T-cell (primary cell): ENCODE measurements at regions not wholly inside any gene's neighbourhood (a gene's known extent, or its start where the extent isn't known, plus 50 kb on each side); places are given as distances from the start of the nearest gene placed in this dataset.

Experiments used
- ATAC-seq, 4 experiments: fragments of 200-7000 bp in 3 of 4; fragments of 150-1000 bp in 1 of 4; cut with Tn5 transposase; replicated peaks in 1 of 4; 1 replicate in 3 of 4; 2 replicates in 1 of 4; pipeline ENCODE4 v1.10.0; 2021; ENCODE audit warnings: moderate library complexity in 3 of 4, mild to moderate bottlenecking in 2 of 4, moderate number of reproducible peaks in 1 of 4
- CTCF ChIA-PET, 2 donors: fragments of 300-600 bp; sonication (Branson Sonifier 250); formaldehyde crosslinking; loops; one replicate each; lab custom pipeline; 2022; ENCODE audit warnings: antibody characterized with exemption in 2 of 2; lab: Charles Lee
- POLR2A ChIA-PET, 2 donors: fragments of 300-600 bp; sonication (Branson Sonifier 250); formaldehyde crosslinking; loops; one replicate each; lab custom pipeline; 2022; ENCODE audit warnings: antibody characterized with exemption in 2 of 2; lab: Charles Lee
- DNase-seq, 35 experiments: peaks; one replicate each; pipeline versions ENCODE4 v3.0.0 to v3.0.0-alpha.2; 2013 to 2023
- H3K27ac ChIP-seq: one replicate; pipeline ENCODE4 v1.5.1; 2013; ENCODE audit warnings: low read length
- H3K27me3 ChIP-seq, 2 experiments: replicated peaks in 1 of 2; 1 replicate in 1 of 2; 2 replicates in 1 of 2; pipeline versions ENCODE4 v1.6.1 to v1.7.0; 2013; ENCODE audit warnings: low read length in 1 of 2, mixed read lengths in 1 of 2; ENCODE audit not compliant: control insufficient read depth in 2 of 2, insufficient read depth in 2 of 2; ENCODE audit errors: extremely low read depth in 1 of 2
- H3K36me3 ChIP-seq, 2 donors: 1 replicate in 1 of 2; 2 replicates in 1 of 2; pipeline versions ENCODE4 v1.6.1 to v1.7.0; 2013; ENCODE audit warnings: low read length in 1 of 2; ENCODE audit not compliant: control insufficient read depth in 2 of 2, insufficient read depth in 1 of 2; ENCODE audit errors: extremely low read depth in 1 of 2
- H3K4me1 ChIP-seq, 2 experiments: 1 replicate in 1 of 2; 2 replicates in 1 of 2; pipeline versions ENCODE4 v1.6.1 to v1.7.0; 2013; ENCODE audit warnings: low read length in 2 of 2, mixed read lengths in 1 of 2; ENCODE audit not compliant: insufficient read depth in 2 of 2, control insufficient read depth in 1 of 2; ENCODE audit errors: extremely low read depth in 1 of 2
- H3K4me3 ChIP-seq, 2 donors: 1 replicate in 1 of 2; 2 replicates in 1 of 2; pipeline versions ENCODE4 v1.5.1 to v1.7.0; 2013; ENCODE audit warnings: mild to moderate bottlenecking in 2 of 2, low read length in 1 of 2, moderate library complexity in 1 of 2; ENCODE audit not compliant: control insufficient read depth in 1 of 2; ENCODE audit errors: extremely low read depth in 1 of 2
- H3K9me3 ChIP-seq: 2 replicates; pipeline ENCODE4 v1.7.0; 2013
- H3K27ac Mint-ChIP-seq, 2 donors: one replicate each; pipeline ENCODE4 v1.8.0; 2020 to 2021; ENCODE audit warnings: mild to moderate bottlenecking in 2 of 2, mixed read lengths in 2 of 2
- H3K27me3 Mint-ChIP-seq, 2 donors: one replicate each; pipeline ENCODE4 v1.8.0; 2021 to 2022; ENCODE audit warnings: mixed read lengths in 2 of 2
- H3K36me3 Mint-ChIP-seq: one replicate; pipeline ENCODE4 v1.8.0; 2021; ENCODE audit warnings: mixed read lengths
- H3K4me1 Mint-ChIP-seq, 3 donors: one replicate each; pipeline ENCODE4 v1.8.0; 2020 to 2022; ENCODE audit warnings: mixed read lengths in 3 of 3, mild to moderate bottlenecking in 1 of 3
- H3K4me3 Mint-ChIP-seq, 3 donors: one replicate each; pipeline ENCODE4 v1.8.0; 2020 to 2022; ENCODE audit warnings: mild to moderate bottlenecking in 3 of 3, mixed read lengths in 3 of 3, moderate library complexity in 3 of 3
- H3K9me3 Mint-ChIP-seq, 3 donors: one replicate each; pipeline ENCODE4 v1.8.0; 2020 to 2022; ENCODE audit warnings: mixed read lengths in 3 of 3
- WGBS: methylation state at CpG from one replicate; pipeline ENCODE4 v1.1.5; 2013; ENCODE audit warnings: missing lambda C conversion rate; ENCODE audit not compliant: insufficient coverage; 5-methylcytosine and 5-hydroxymethylcytosine counted together

DNA sequence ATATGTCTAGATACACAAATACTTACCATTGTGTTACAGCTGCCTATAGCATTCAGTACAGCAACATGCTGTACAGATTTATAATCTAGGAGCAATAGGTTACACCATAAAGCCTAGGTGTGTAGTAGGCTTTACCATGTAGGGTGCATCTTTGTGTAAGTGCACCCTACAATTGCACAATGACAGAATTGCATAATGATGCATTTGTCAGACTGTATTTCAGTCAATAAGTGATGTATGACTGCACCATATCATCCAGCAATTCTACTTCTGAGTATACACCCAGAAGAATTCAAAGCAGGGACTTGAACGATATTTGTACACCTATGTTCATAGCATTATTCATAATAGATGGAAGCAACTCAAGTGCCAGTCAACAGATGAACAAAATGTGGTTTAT is 100.4 kb upstream of the SLC44A1 start:
- no peaks in the 10 kb centered on the region for H3K9me3 ChIP-seq
- Mint-ChIP-seq H3K27ac (no peak overlapping the region), H3K36me3 (no peaks in the 10 kb centered on the region), H3K27me3 (peaks cover 3 to 4% of the 10 kb centered on the region in 2 donors), H3K4me3 (no peak overlapping the region), H3K9me3 (no peaks in the 10 kb centered on the region), H3K4me1 (peaks cover 18 to 35% (median 21%) of the 10 kb centered on the region in 3 donors)
- peaks cover 0 to 4% of the 10 kb centered on the region in 2 experiments for H3K4me1 ChIP-seq
- H3K4me3 ChIP-seq: no peak overlapping the region
- ChIA-PET POLR2A (no interaction called here), CTCF (no interaction called here)
- no peak overlapping the region for H3K27ac ChIP-seq
- no peak for DNase-seq
- no peaks in the 10 kb centered on the region for H3K36me3 ChIP-seq
- H3K27me3 ChIP-seq: peaks cover 0 to 4% of the 10 kb centered on the region in 2 experiments
- no CpG with 5 or more reads among the region's 1 CpG for WGBS
- no peak for ATAC-seq

DNA sequence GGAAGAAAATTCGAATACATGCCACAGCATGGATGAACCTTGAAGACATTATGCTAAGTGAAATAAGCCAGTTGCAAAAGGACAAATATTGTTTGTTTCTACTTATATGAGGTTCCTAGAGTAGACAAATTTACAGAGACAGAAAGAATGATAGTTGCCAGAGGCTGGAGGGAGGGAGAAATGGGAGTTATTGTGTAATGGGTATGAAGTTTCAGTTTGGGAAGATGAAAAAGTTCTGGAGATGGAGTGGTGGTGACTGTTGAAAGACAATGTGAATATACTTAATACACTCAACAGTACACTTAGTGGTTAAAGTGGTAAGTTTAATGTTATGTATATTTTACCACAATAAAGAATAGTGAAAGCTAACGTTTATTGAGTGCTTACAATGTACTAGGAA is 99.6 kb upstream of the SLC44A1 start:
- Mint-ChIP-seq H3K36me3 (no peaks in the 10 kb centered on the region), H3K27ac (no peak overlapping the region), H3K9me3 (no peaks in the 10 kb centered on the region), H3K4me1 (peaks cover 15 to 35% (median 17%) of the 10 kb centered on the region in 3 donors), H3K4me3 (no peak overlapping the region), H3K27me3 (peaks cover 3 to 4% of the 10 kb centered on the region in 2 donors)
- ATAC-seq: no peak
- H3K36me3 ChIP-seq: no peaks in the 10 kb centered on the region
- H3K9me3 ChIP-seq: no peaks in the 10 kb centered on the region
- DNase-seq: no peak
- H3K4me3 ChIP-seq: no peak overlapping the region
- WGBS: 67% methylated on average over 1 of the region's 2 CpGs
- peaks cover 0 to 4% of the 10 kb centered on the region in 2 experiments for H3K27me3 ChIP-seq
- ChIA-PET CTCF (interaction anchor here in 1 of 2 donors (1.2 kb wide), 1 partner anchor 283 kb away, joined by 4 read pairs; no protein-coding TSS in a partner anchor), POLR2A (no interaction called here)
- no peak overlapping the region for H3K27ac ChIP-seq
- H3K4me1 ChIP-seq: peaks cover 0 to 4% of the 10 kb centered on the region in 2 experiments

DNA sequence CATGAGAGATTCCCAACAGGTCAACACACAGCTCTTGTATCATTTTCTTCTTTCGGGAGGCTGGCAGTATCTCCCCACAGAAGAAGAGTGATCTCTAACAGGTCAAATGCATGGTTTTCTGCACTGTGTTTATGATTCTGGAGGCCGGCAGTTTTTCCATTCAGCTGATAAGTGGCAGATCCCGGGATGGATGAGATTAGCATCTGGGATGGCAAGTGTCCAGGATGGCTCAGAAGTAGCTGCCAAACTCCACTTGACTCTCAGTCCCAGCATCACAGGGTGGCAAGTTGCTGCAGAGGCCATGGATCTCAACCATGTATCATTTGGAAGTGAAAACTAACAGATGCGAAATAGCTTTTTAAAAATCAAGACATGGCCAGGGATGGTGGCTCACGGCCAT is 97.8 kb upstream of the SLC44A1 start:
- POLR2A ChIA-PET: no interaction called here
- H3K9me3 Mint-ChIP-seq: no peaks in the 10 kb centered on the region
- peaks cover 2 to 3% of the 10 kb centered on the region in 2 donors for H3K27me3 Mint-ChIP-seq
- H3K36me3 Mint-ChIP-seq: no peaks in the 10 kb centered on the region
- DNase-seq (no peak), ATAC-seq (no peak)
- H3K4me1 Mint-ChIP-seq: peaks cover 16 to 35% (median 26%) of the 10 kb centered on the region in 3 donors
- Histone ChIP-seq H3K4me3 (no peak overlapping the region), H3K27me3 (peaks cover 0 to 4% of the 10 kb centered on the region in 2 experiments), H3K36me3 (no peaks in the 10 kb centered on the region), H3K27ac (no peak overlapping the region), H3K4me1 (no peaks in the 10 kb centered on the region), H3K9me3 (no peaks in the 10 kb centered on the region)
- CTCF ChIA-PET: interaction anchor here (0.5 to 1.0 kb wide), 3 partner anchors 10 to 15 kb away, joined by 3 to 6 read pairs (median 3); no protein-coding TSS in a partner anchor
- 87% methylated on average over 4 of the region's 5 CpGs for WGBS
- no peak overlapping the region for H3K27ac Mint-ChIP-seq
- no peak overlapping the region for H3K4me3 Mint-ChIP-seq

DNA sequence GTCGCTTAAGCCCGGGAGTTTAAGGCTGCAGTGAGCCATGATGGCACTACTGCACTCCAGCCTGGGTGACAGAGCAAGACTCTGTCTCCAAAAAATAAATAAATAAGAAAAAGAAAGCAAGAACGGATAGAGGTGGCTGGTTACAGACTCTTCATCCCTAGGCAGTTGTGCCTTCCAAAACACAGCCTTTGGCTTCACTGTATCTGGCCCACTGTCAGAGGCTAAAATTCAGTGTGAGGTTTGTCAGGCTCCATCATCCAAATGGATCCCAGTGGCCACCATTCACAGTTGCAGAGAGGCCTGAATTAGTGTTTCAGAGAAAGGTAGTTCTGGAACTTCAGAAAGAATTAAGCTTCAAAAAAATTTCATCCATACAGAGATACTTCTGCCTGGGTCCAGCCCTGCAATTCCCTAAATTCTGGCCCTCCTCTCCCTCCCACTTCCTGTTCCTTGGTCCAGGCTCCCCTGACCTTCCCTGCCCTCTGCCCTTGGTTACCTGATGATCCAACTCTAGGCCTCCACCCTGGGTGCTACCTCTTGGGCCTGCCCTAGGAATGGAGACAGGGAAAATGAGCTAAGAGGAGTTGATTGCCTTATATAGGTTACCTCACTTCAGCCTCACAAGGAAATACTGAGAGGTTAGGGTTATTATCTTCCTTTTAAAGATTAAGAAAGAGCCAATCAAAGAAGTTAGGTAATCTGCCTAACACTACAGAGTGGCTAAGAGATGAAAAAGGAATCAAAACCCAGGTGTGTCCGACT is 97.2 kb upstream of the SLC44A1 start:
- no peaks in the 10 kb centered on the region for H3K36me3 Mint-ChIP-seq
- DNase-seq (no peak), ATAC-seq (no peak)
- peaks cover 16 to 30% (median 26%) of the 10 kb centered on the region in 3 donors for H3K4me1 Mint-ChIP-seq
- Histone ChIP-seq H3K4me1 (no peaks in the 10 kb centered on the region), H3K36me3 (no peaks in the 10 kb centered on the region), H3K4me3 (no peak overlapping the region), H3K9me3 (no peaks in the 10 kb centered on the region), H3K27me3 (peaks cover 0 to 4% of the 10 kb centered on the region in 2 experiments), H3K27ac (no peak overlapping the region)
- ChIA-PET POLR2A (no interaction called here), CTCF (interaction anchor here in 1 of 2 donors (0.5 kb wide), 1 partner anchor 14 kb away, joined by 3 read pairs; no protein-coding TSS in a partner anchor)
- H3K4me3 Mint-ChIP-seq: no peak overlapping the region
- no peak overlapping the region for H3K27ac Mint-ChIP-seq
- H3K27me3 Mint-ChIP-seq: peaks cover 2 to 3% of the 10 kb centered on the region in 2 donors
- 81% methylated on average over 3 of the region's 4 CpGs for WGBS
- H3K9me3 Mint-ChIP-seq: no peaks in the 10 kb centered on the region

DNA sequence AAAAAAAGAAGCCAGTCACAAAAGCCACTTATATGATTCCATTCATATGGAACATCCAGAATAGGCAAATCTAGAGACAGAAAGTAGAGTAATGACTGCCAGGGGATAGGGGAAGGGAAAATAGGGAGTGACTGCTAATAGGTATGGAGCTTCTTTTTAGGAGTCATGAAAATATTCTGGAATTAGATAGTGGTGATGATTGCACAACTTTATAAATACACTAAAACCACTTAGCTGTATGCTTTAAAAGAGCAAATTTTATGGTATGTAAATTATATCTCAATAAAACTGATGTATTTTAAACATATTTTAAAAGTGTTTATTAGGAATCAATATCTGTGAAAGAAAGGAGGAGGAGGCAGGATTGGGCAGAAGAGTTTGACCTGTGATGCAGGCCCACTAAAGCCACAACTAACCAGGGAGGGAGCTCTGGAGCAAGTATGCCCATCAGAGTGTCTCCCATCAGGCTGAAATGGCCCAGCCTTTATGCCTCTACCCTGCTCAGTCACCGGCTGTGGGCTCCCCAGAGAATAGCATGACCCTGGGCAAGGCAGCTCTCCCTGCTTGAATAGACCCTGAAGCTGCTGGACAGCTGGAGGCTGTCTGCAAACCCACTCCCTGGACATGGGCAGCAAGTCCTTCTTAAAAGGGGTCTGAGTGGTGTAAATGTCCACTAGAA is 96.0 kb upstream of the SLC44A1 start:
- Mint-ChIP-seq H3K27ac (no peak overlapping the region), H3K36me3 (no peaks in the 10 kb centered on the region), H3K4me1 (peaks cover 14 to 30% (median 24%) of the 10 kb centered on the region in 3 donors), H3K9me3 (no peaks in the 10 kb centered on the region), H3K4me3 (no peak overlapping the region), H3K27me3 (peaks cover 2 to 3% of the 10 kb centered on the region in 2 donors)
- no peak overlapping the region for H3K27ac ChIP-seq
- ChIA-PET POLR2A (no interaction called here), CTCF (interaction anchor here in 1 of 2 donors (0.5 kb wide), 1 partner anchor 287 kb away, joined by 4 read pairs; no protein-coding TSS in a partner anchor)
- no peaks in the 10 kb centered on the region for H3K4me1 ChIP-seq
- DNase-seq (no peak), ATAC-seq (no peak)
- H3K36me3 ChIP-seq: no peaks in the 10 kb centered on the region
- H3K4me3 ChIP-seq: no peak overlapping the region
- WGBS: 86% methylated on average over 1 of the region's 1 CpG
- no peaks in the 10 kb centered on the region for H3K9me3 ChIP-seq
- H3K27me3 ChIP-seq: no peaks in the 10 kb centered on the region

DNA sequence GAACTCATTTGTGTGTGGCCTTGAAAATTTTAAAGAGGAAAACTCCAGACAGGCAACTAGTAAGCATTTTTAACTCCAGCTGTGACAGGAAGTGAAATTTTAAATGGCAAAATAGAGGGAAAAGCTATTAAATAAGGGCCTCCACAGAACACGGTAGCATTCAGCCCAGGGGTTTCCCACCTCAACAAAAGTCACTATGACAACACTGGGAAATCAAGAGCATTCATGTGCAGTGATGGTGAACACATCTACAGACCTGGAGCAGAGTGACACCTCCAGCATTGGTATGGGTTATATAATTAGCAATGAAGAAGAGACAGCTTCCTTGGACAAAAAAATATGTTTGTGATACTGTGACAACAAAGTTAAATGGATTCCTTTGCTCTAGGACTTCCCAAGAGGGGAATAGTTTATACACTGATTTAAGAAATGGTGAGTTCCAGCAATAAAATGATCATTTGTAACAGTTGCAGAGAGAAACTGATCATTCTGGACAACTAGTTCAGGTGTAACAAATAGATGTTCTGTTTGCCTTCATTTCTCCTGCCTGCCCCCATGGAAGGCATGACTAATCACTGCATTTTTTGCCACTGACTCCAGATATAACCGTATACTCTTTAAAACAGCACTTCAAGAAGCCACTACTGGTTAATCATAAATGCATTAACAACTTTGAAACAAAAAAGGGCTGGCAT is 93.3 kb upstream of the SLC44A1 start:
- DNase-seq: no peak
- ATAC-seq: no peak

More for the DNA sequence above, 93.3 kb upstream of the SLC44A1 start:
- H3K27me3 ChIP-seq: no peaks in the 10 kb centered on the region
- no peaks in the 10 kb centered on the region for H3K9me3 ChIP-seq
- no peaks in the 10 kb centered on the region for H3K9me3 Mint-ChIP-seq
- no CpG with 5 or more reads among the region's 2 CpGs for WGBS
- CTCF ChIA-PET: interaction anchor here (0.5 to 1.0 kb wide), 2 partner anchors 225 to 288 kb away, joined by 5 to 6 read pairs; no protein-coding TSS in a partner anchor
- no peaks in the 10 kb centered on the region for H3K36me3 ChIP-seq
- H3K4me1 Mint-ChIP-seq: peaks cover 15 to 32% (median 26%) of the 10 kb centered on the region in 3 donors
- POLR2A ChIA-PET: interaction anchor here in 1 of 2 donors (0.6 kb wide), 1 partner anchor 266 kb away, joined by 9 read pairs; no protein-coding TSS in a partner anchor
- no peak overlapping the region for H3K27ac Mint-ChIP-seq
- H3K4me3 ChIP-seq: no peak overlapping the region
- peaks cover 2 to 3% of the 10 kb centered on the region in 2 experiments for H3K4me1 ChIP-seq
- H3K4me3 Mint-ChIP-seq: no peak overlapping the region
- H3K36me3 Mint-ChIP-seq: no peaks in the 10 kb centered on the region
- H3K27ac ChIP-seq: no peak overlapping the region
- H3K27me3 Mint-ChIP-seq: peaks cover 0 to 3% of the 10 kb centered on the region in 2 donors
